GM23248 (cell line): ENCODE measurements at regions not wholly inside any gene's neighbourhood (a gene's known extent, or its start where the extent isn't known, plus 50 kb on each side); places are given as distances from the start of the nearest gene placed in this dataset.
"Not testable (repeated sequence)": the region's sequence is repeated elsewhere in the genome, so short reads cannot be mapped to it uniquely, and the experiment has no call there.

Source experiments
- DNase-seq: peaks from one replicate; pipeline ENCODE4 v3.0.0-alpha.2; 2015
- H2AFZ ChIP-seq: fragments of 200-600 bp; sonication (generic); 2 replicates; pipeline ENCODE4 v1.6.1; 2016; ENCODE audit warnings: antibody characterized with exemption
- H3F3A ChIP-seq: fragments of 200-600 bp; sonication (generic); 2 replicates; pipeline ENCODE4 v1.6.1; 2016; ENCODE audit warnings: mild to moderate bottlenecking, antibody characterized with exemption, mixed run types; ENCODE audit not compliant: insufficient read depth
- H3K27ac ChIP-seq: fragments of 200-600 bp; sonication (generic); 2 replicates; pipeline ENCODE4 v1.5.1; 2016; ENCODE audit warnings: mild to moderate bottlenecking
- H3K27me3 ChIP-seq: fragments of 200-600 bp; sonication (generic); replicated peaks from 2 replicates; pipeline ENCODE4 v1.6.1; 2016; ENCODE audit warnings: mild to moderate bottlenecking; ENCODE audit not compliant: insufficient read depth
- H3K36me3 ChIP-seq: fragments of 200-600 bp; sonication (generic); 2 replicates; pipeline ENCODE4 v1.6.1; 2016; ENCODE audit warnings: low read depth, mild to moderate bottlenecking
- H3K4me1 ChIP-seq: fragments of 200-600 bp; sonication (generic); 2 replicates; pipeline ENCODE4 v1.6.1; 2016; ENCODE audit warnings: mild to moderate bottlenecking; ENCODE audit not compliant: insufficient read depth
- H3K4me2 ChIP-seq: fragments of 200-600 bp; sonication (generic); one replicate; pipeline ENCODE4 v1.6.1; 2016; ENCODE audit warnings: mild to moderate bottlenecking; ENCODE audit not compliant: unreplicated experiment
- H3K4me3 ChIP-seq: fragments of 200-600 bp; sonication (generic); 2 replicates; pipeline ENCODE4 v1.5.1; 2016; ENCODE audit warnings: mild to moderate bottlenecking
- H3K79me2 ChIP-seq: fragments of 200-600 bp; sonication (generic); 2 replicates; pipeline ENCODE4 v1.6.1; 2016; ENCODE audit warnings: mild to moderate bottlenecking; ENCODE audit not compliant: insufficient read depth
- H3K9ac ChIP-seq: fragments of 200-600 bp; sonication (generic); 2 replicates; pipeline ENCODE4 v1.6.1; 2016; ENCODE audit warnings: mild to moderate bottlenecking
- H3K9me2 ChIP-seq: fragments of 200-600 bp; sonication (generic); 2 replicates; pipeline ENCODE4 v1.6.1; 2016; ENCODE audit warnings: mixed run types, mild to moderate bottlenecking, moderate library complexity; ENCODE audit not compliant: insufficient read depth
- H3K9me3 ChIP-seq: fragments of 200-600 bp; sonication (generic); one replicate; pipeline ENCODE4 v1.6.1; 2017; ENCODE audit warnings: low read depth
- H4K20me1 ChIP-seq: fragments of 200-600 bp; sonication (generic); 2 replicates; pipeline ENCODE4 v1.6.0; 2016; ENCODE audit not compliant: insufficient read depth
- EZH2 ChIP-seq: fragments of 200-600 bp; sonication (generic); IDR thresholded peaks from 2 replicates; pipeline ENCODE4 v1.6.1; 2018; ENCODE audit warnings: antibody characterized with exemption, mild to moderate bottlenecking; ENCODE audit not compliant: insufficient read depth, poor library complexity, severe bottlenecking
- EZH2phosphoT487 ChIP-seq: fragments of 200-600 bp; sonication (generic); IDR thresholded peaks from 2 replicates; pipeline ENCODE4 v1.6.1; 2018; ENCODE audit warnings: antibody characterized with exemption, moderate library complexity, mild to moderate bottlenecking, low read depth; ENCODE audit not compliant: insufficient read depth
- WGBS, 2 experiments: methylation state at CpG; one replicate each; pipeline ENCODE4 v1.1.6; 2015 to 2017; ENCODE audit warnings: low lambda C conversion rate in 2 of 2, low coverage in 1 of 2; ENCODE audit errors: missing lambda C conversion rate in 2 of 2; 5-methylcytosine and 5-hydroxymethylcytosine counted together
- in situ Hi-C: fragments of 300-500 bp; cut with MboI; formaldehyde crosslinking; loops from 2 replicates; pipeline ENCODE4 v1.15.0; 2020

DNA sequence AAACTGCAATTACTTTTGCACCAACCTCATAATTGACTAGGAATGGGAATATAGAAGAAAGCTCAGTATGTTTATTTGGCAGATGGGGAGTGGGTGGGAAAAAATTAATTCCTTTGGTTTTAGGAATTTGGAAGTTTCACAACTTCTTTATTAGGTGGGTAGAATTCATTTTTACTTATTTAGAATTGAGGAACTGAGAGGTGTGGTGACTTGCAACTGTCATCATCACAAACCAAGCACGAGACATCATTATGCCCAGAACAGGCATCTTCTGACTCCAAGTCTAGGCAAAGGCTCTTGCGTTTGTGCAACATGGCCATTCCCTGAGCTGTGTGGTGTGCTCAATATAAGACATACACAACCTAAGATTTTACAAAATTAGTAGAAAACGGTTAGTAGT, 380.0 kb downstream of the ATP23 start:
- no peaks in the 10 kb centered on the region for H3K9me3 ChIP-seq
- H3K4me2 ChIP-seq, result no peak overlapping the region
- H3K9ac ChIP-seq, result no peak overlapping the region
- TF ChIP-seq EZH2phosphoT487 (no peak), EZH2 (no peak)
- DNase-seq, result no peak
- no peak overlapping the region for H3K27ac ChIP-seq
- WGBS, 2 experiments, result 85 to 87% methylated on average over 3 of the region's 3 CpGs
- H2AFZ ChIP-seq, result no peak overlapping the region
- no peaks in the 10 kb centered on the region for H3F3A ChIP-seq
- H3K27me3 ChIP-seq, result no peaks in the 10 kb centered on the region
- no peaks in the 10 kb centered on the region for H3K9me2 ChIP-seq
- no peaks in the 10 kb centered on the region for H3K4me1 ChIP-seq
- H3K79me2 ChIP-seq, result no peaks in the 10 kb centered on the region
- H3K4me3 ChIP-seq, result no peak overlapping the region
- no peaks in the 10 kb centered on the region for H4K20me1 ChIP-seq
- in situ Hi-C loops, result no loop called here
- H3K36me3 ChIP-seq, result no peaks in the 10 kb centered on the region

DNA sequence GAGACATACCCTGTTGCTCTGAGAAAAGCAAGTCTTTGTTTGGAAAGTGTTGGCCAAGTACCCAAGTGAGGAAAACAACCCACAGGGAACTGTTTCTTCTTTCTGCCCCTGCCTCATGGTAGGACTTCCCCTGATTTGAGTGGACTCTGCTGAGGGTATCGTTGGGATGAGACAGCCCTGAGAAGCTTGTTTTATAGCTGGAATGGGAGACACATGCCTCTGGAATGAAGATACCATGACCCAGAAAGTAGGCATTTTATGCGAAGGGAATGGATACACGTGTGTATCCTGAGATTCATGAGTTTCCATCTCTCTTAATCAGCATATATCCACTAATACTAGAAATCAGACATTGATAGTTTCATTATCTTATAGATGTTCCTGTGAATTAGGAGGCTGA, 382.3 kb downstream of the ATP23 start:
- no peak overlapping the region for H3K4me3 ChIP-seq
- DNase-seq, result no peak
- in situ Hi-C loops, result no loop called here
- no peak overlapping the region for H3K4me2 ChIP-seq
- H4K20me1 ChIP-seq, result no peaks in the 10 kb centered on the region
- no peaks in the 10 kb centered on the region for H3F3A ChIP-seq
- no peak for TF ChIP-seq EZH2
- H3K9ac ChIP-seq, result no peak overlapping the region
- H3K27ac ChIP-seq, result no peak overlapping the region
- no peaks in the 10 kb centered on the region for H3K79me2 ChIP-seq
- no peaks in the 10 kb centered on the region for H3K9me3 ChIP-seq
- no peaks in the 10 kb centered on the region for H3K9me2 ChIP-seq
- H3K27me3 ChIP-seq, result no peaks in the 10 kb centered on the region
- WGBS, 2 experiments, result 92 to 93% methylated on average over 3 of the region's 3 CpGs
- H3K36me3 ChIP-seq, result no peaks in the 10 kb centered on the region
- no peaks in the 10 kb centered on the region for H3K4me1 ChIP-seq
- no peak overlapping the region for H2AFZ ChIP-seq

DNA sequence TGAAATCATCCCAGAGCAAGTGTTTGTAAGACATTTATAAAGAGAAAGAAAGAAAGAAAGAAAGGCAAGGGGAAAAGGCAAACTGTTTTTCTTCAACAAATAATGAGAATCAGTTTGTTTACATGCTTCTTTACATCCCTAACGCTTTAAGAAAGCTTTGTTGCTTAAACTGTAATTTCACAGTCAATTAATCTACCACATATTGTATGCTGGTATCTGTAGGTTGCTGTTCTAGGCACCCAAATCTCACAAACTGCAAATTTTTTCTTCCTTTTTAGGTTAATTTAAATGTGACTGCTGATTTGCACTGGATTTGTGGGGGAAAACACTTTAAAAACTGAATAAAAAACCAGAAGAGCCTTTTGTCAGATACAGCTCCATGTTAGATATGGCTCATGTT, 384.2 kb downstream of the ATP23 start:
- no peaks in the 10 kb centered on the region for H3K36me3 ChIP-seq
- no peaks in the 10 kb centered on the region for H3K79me2 ChIP-seq
- no peak overlapping the region for H3K27ac ChIP-seq
- no peaks in the 10 kb centered on the region for H3K27me3 ChIP-seq
- no peaks in the 10 kb centered on the region for H3K9me3 ChIP-seq
- no peak for DNase-seq
- H3K4me1 ChIP-seq, result no peaks in the 10 kb centered on the region
- H4K20me1 ChIP-seq, result no peaks in the 10 kb centered on the region
- H2AFZ ChIP-seq, result no peak overlapping the region
- no peak overlapping the region for H3K4me3 ChIP-seq
- H3F3A ChIP-seq, result no peaks in the 10 kb centered on the region
- no peaks in the 10 kb centered on the region for H3K9me2 ChIP-seq
- H3K9ac ChIP-seq, result no peak overlapping the region
- in situ Hi-C loops, result no loop called here
- TF ChIP-seq EZH2phosphoT487, result no peak
- TF ChIP-seq EZH2, result no peak
- 56 to 65% methylated on average over 1 of the region's 1 CpG for WGBS, 2 experiments
- H3K4me2 ChIP-seq, result no peak overlapping the region

DNA sequence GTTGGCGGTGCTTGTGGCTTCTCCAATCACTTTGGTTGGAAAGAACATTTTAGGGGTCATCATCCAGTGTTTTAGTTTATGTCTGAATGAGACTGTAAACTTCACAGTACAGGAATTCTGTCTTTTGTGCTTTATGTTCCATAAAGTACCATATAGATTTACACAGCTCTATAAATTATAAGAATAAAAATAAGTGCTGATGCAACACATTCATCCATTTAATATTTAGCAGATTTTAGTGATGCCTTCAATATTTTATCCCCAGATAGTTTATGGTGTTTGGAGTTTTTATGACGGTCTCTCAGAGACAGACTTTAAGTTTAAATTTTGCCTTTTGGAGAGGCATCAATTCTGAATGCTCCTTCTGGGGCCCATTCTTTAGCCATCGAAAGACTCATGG, 385.2 kb downstream of the ATP23 start:
- Histone ChIP-seq H3K4me2 (no peak overlapping the region), H3K79me2 (no peaks in the 10 kb centered on the region), H4K20me1 (no peaks in the 10 kb centered on the region), H2AFZ (no peak overlapping the region), H3K9me3 (no peaks in the 10 kb centered on the region), H3K4me1 (no peaks in the 10 kb centered on the region), H3K4me3 (no peak overlapping the region), H3F3A (no peaks in the 10 kb centered on the region), H3K27ac (no peak overlapping the region), H3K36me3 (no peaks in the 10 kb centered on the region), H3K27me3 (no peaks in the 10 kb centered on the region), H3K9ac (no peak overlapping the region), H3K9me2 (no peaks in the 10 kb centered on the region)
- 63 to 78% methylated on average over 3 of the region's 3 CpGs for WGBS, 2 experiments
- TF ChIP-seq EZH2phosphoT487 (no peak), EZH2 (no peak)
- in situ Hi-C loops, result no loop called here
- no peak for DNase-seq

DNA sequence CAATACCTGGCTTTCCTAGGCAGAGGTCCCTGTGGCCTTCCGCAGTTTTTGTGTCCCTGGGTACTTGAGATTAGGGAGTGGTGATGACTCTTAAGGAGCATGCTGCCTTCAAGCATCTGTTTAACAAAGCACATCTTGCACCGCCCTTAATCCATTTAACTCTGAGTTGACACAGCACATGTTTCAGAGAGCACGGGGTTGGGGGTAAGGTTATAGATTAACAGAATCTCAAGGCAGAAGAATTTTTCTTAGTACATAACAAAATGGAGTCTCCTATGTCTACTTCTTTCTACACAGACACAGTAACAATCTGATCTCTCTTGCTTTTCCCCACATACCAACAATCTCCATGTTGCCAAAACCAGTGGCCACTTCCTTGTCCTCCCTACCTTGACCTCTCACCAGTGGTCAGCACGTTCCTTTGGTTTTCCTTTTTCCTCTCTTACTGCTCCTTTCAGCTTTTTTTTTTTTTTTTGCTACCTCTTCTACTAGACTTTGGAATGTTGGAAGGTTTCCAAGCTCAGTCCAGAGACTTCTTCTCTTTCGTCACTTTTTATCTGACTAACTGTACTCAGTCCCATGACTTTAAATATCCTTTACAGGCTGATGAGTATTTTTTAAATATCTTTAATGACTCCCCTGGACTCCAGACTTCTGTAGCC, 395.3 kb downstream of the ATP23 start:
- H3K9me2 ChIP-seq, H3K9ac ChIP-seq, H3K36me3 ChIP-seq, H3K4me1 ChIP-seq, H3K27me3 ChIP-seq, H3K4me3 ChIP-seq, H4K20me1 ChIP-seq, H2AFZ ChIP-seq, in situ Hi-C loops, H3K79me2 ChIP-seq, H3F3A ChIP-seq, H3K9me3 ChIP-seq: not testable (repeated sequence)
- peak; percentile 93 for DNase-seq
- Histone ChIP-seq H3K4me2 (peak overlapping the region; percentile 26), H3K27ac (peak overlapping the region; percentile 58)
- 13 to 14% methylated on average over 2 of the region's 5 CpGs for WGBS, 2 experiments

DNA sequence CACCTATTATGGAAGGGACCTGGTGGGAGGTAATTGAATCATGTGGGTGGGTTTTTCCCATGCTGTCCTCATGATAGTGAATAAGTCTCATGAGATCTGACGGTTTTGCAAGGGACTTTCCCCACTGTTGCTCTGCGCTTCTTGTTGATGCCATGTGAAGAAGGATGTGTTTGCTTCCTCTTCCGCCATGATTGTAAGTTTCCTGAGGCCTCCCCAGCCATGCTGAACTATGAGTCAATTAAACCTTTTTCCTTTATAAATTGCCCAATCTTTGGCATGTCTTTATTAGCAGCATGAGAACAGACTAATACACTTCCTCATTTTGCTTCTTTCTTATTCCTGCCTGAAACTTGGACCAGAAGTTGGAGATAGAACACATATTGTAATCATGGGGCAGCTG, 396.2 kb downstream of the ATP23 start:
- H3K9me2 ChIP-seq, H4K20me1 ChIP-seq, H3K9ac ChIP-seq, H2AFZ ChIP-seq, H3K79me2 ChIP-seq, H3K27me3 ChIP-seq, H3K4me1 ChIP-seq, in situ Hi-C loops, H3K36me3 ChIP-seq, H3K9me3 ChIP-seq, H3F3A ChIP-seq, DNase-seq, H3K4me3 ChIP-seq: not testable (repeated sequence)
- peak overlapping the region; percentile 26 for H3K4me2 ChIP-seq
- H3K27ac ChIP-seq, result peak overlapping the region; percentile 58
- 84 to 95% methylated on average over 3 of the region's 3 CpGs for WGBS, 2 experiments
